ENCODE measurements at regions not wholly inside any gene's neighbourhood (a gene's known extent, or its start where the extent isn't known, plus 50 kb on each side); places are given as distances from the start of the nearest gene placed in this dataset.

- ChIA-PET POLR2A (no interaction called here), CTCF (no interaction called here)
- DNase-seq = no peak
- Histone ChIP-seq H3K36me3 (ENCODE audit: control insufficient read depth in 4 of 4, insufficient read depth in 4 of 4, low read length in 3 of 4) (no peaks in the 10 kb centered on the region), H3K4me1 (ENCODE audit: control extremely low read depth in 1 of 4, control insufficient read depth in 4 of 4, insufficient read depth in 4 of 4, low read length in 3 of 4) (no peaks in the 10 kb centered on the region), H3K9me3 (ENCODE audit: control extremely low read depth in 1 of 5, control insufficient read depth in 4 of 5, insufficient read depth in 2 of 5, low read depth in 1 of 5, low read length in 4 of 5) (no peaks in the 10 kb centered on the region), H3K27me3 (replicated peaks in 2 of 5; ENCODE audit: control insufficient read depth in 4 of 5, insufficient read depth in 5 of 5, low read length in 4 of 5) (no peaks in the 10 kb centered on the region), H3K27ac (ENCODE audit: insufficient read depth in 1 of 2, low read depth in 1 of 2, low read length in 2 of 2, poor library complexity in 1 of 2, severe bottlenecking in 2 of 2) (no peak overlapping the region), H3K4me3 (ENCODE audit: control insufficient read depth in 1 of 7, extremely low read depth in 1 of 7, insufficient read depth in 4 of 7, low read depth in 2 of 7, low read length in 6 of 7) (no peak overlapping the region)
- no CpG with 5 or more reads among the region's 2 CpGs for WGBS (ENCODE audit: insufficient coverage)
Observed at GRCh38 chr2:188853307-188853706, 120.9 kb upstream of the COL3A1 start.

- POLR2A ChIA-PET = no interaction called here
- 100% methylated on average over 2 of the region's 2 CpGs for WGBS (ENCODE audit: insufficient coverage)
- CTCF ChIA-PET = no interaction called here
- DNase-seq = no peak
- Histone ChIP-seq H3K36me3 (ENCODE audit: control insufficient read depth in 4 of 4, insufficient read depth in 4 of 4, low read length in 3 of 4) (no peaks in the 10 kb centered on the region), H3K27me3 (replicated peaks in 2 of 5; ENCODE audit: control insufficient read depth in 4 of 5, insufficient read depth in 5 of 5, low read length in 4 of 5) (no peaks in the 10 kb centered on the region), H3K4me1 (ENCODE audit: control extremely low read depth in 1 of 4, control insufficient read depth in 4 of 4, insufficient read depth in 4 of 4, low read length in 3 of 4) (no peaks in the 10 kb centered on the region), H3K9me3 (ENCODE audit: control extremely low read depth in 1 of 5, control insufficient read depth in 4 of 5, insufficient read depth in 2 of 5, low read depth in 1 of 5, low read length in 4 of 5) (peaks cover 0 to 4% (median 0%) of the 10 kb centered on the region in 5 experiments), H3K4me3 (ENCODE audit: control insufficient read depth in 1 of 7, extremely low read depth in 1 of 7, insufficient read depth in 4 of 7, low read depth in 2 of 7, low read length in 6 of 7) (no peak overlapping the region), H3K27ac (ENCODE audit: insufficient read depth in 1 of 2, low read depth in 1 of 2, low read length in 2 of 2, poor library complexity in 1 of 2, severe bottlenecking in 2 of 2) (no peak overlapping the region)
Observed at GRCh38 chr2:188865681-188866080, 108.5 kb upstream of the COL3A1 start.

GRCh38 chr2:188869550-188869949 is 104.6 kb upstream of the COL3A1 start:
- Histone ChIP-seq H3K9me3 (ENCODE audit: control extremely low read depth in 1 of 5, control insufficient read depth in 4 of 5, insufficient read depth in 2 of 5, low read depth in 1 of 5, low read length in 4 of 5) (peaks cover 0 to 2% (median 0%) of the 10 kb centered on the region in 5 experiments), H3K4me1 (ENCODE audit: control extremely low read depth in 1 of 4, control insufficient read depth in 4 of 4, insufficient read depth in 4 of 4, low read length in 3 of 4) (no peaks in the 10 kb centered on the region), H3K36me3 (ENCODE audit: control insufficient read depth in 4 of 4, insufficient read depth in 4 of 4, low read length in 3 of 4) (no peaks in the 10 kb centered on the region), H3K27me3 (replicated peaks in 2 of 5; ENCODE audit: control insufficient read depth in 4 of 5, insufficient read depth in 5 of 5, low read length in 4 of 5) (no peaks in the 10 kb centered on the region), H3K4me3 (ENCODE audit: control insufficient read depth in 1 of 7, extremely low read depth in 1 of 7, insufficient read depth in 4 of 7, low read depth in 2 of 7, low read length in 6 of 7) (no peak overlapping the region), H3K27ac (ENCODE audit: insufficient read depth in 1 of 2, low read depth in 1 of 2, low read length in 2 of 2, poor library complexity in 1 of 2, severe bottlenecking in 2 of 2) (no peak overlapping the region)
- CTCF ChIA-PET = interaction anchor here (1.3 kb wide), 1 partner anchor 9 kb away, joined by 4 read pairs; no protein-coding TSS in a partner anchor
- no peak for DNase-seq
- POLR2A ChIA-PET = no interaction called here
- WGBS (ENCODE audit: insufficient coverage) = 79% methylated on average over 2 of the region's 2 CpGs

GRCh38 chr2:188870289-188870688 is 103.9 kb upstream of the COL3A1 start:
- Histone ChIP-seq H3K27ac (ENCODE audit: insufficient read depth in 1 of 2, low read depth in 1 of 2, low read length in 2 of 2, poor library complexity in 1 of 2, severe bottlenecking in 2 of 2) (no peak overlapping the region), H3K4me3 (ENCODE audit: control insufficient read depth in 1 of 7, extremely low read depth in 1 of 7, insufficient read depth in 4 of 7, low read depth in 2 of 7, low read length in 6 of 7) (no peak overlapping the region), H3K36me3 (ENCODE audit: control insufficient read depth in 4 of 4, insufficient read depth in 4 of 4, low read length in 3 of 4) (no peaks in the 10 kb centered on the region), H3K9me3 (ENCODE audit: control extremely low read depth in 1 of 5, control insufficient read depth in 4 of 5, insufficient read depth in 2 of 5, low read depth in 1 of 5, low read length in 4 of 5) (peaks cover 0 to 2% (median 0%) of the 10 kb centered on the region in 5 experiments), H3K27me3 (replicated peaks in 2 of 5; ENCODE audit: control insufficient read depth in 4 of 5, insufficient read depth in 5 of 5, low read length in 4 of 5) (no peaks in the 10 kb centered on the region), H3K4me1 (ENCODE audit: control extremely low read depth in 1 of 4, control insufficient read depth in 4 of 4, insufficient read depth in 4 of 4, low read length in 3 of 4) (no peaks in the 10 kb centered on the region)
- DNase-seq = no peak
- POLR2A ChIA-PET = no interaction called here
- CTCF ChIA-PET = no interaction called here
- WGBS (ENCODE audit: insufficient coverage) = no CpG with 5 or more reads among the region's 1 CpG

GRCh38 chr2:188875104-188875503 is 99.1 kb upstream of the COL3A1 start:
- Histone ChIP-seq H3K27ac (ENCODE audit: insufficient read depth in 1 of 2, low read depth in 1 of 2, low read length in 2 of 2, poor library complexity in 1 of 2, severe bottlenecking in 2 of 2) (no peak overlapping the region), H3K9me3 (ENCODE audit: control extremely low read depth in 1 of 5, control insufficient read depth in 4 of 5, insufficient read depth in 2 of 5, low read depth in 1 of 5, low read length in 4 of 5) (no peaks in the 10 kb centered on the region), H3K4me1 (ENCODE audit: control extremely low read depth in 1 of 4, control insufficient read depth in 4 of 4, insufficient read depth in 4 of 4, low read length in 3 of 4) (no peaks in the 10 kb centered on the region), H3K27me3 (replicated peaks in 2 of 5; ENCODE audit: control insufficient read depth in 4 of 5, insufficient read depth in 5 of 5, low read length in 4 of 5) (no peaks in the 10 kb centered on the region), H3K4me3 (ENCODE audit: control insufficient read depth in 1 of 7, extremely low read depth in 1 of 7, insufficient read depth in 4 of 7, low read depth in 2 of 7, low read length in 6 of 7) (no peak overlapping the region), H3K36me3 (ENCODE audit: control insufficient read depth in 4 of 4, insufficient read depth in 4 of 4, low read length in 3 of 4) (no peaks in the 10 kb centered on the region)
- no peak for DNase-seq
- WGBS (ENCODE audit: insufficient coverage) = 91% methylated on average over 5 of the region's 6 CpGs
- ChIA-PET CTCF (no interaction called here), POLR2A (no interaction called here)

GRCh38 chr2:188878716-188879115 is 95.5 kb upstream of the COL3A1 start:
- POLR2A ChIA-PET = no interaction called here
- no peak overlapping the region for H3K27ac ChIP-seq (ENCODE audit: insufficient read depth in 1 of 2, low read depth in 1 of 2, low read length in 2 of 2, poor library complexity in 1 of 2, severe bottlenecking in 2 of 2)
- DNase-seq = no peak
- no peaks in the 10 kb centered on the region for H3K4me1 ChIP-seq (ENCODE audit: control extremely low read depth in 1 of 4, control insufficient read depth in 4 of 4, insufficient read depth in 4 of 4, low read length in 3 of 4)
- CTCF ChIA-PET = interaction anchor here (1.3 kb wide), 1 partner anchor 10 kb away, joined by 4 read pairs; no protein-coding TSS in a partner anchor
- no peaks in the 10 kb centered on the region for H3K27me3 ChIP-seq (replicated peaks in 2 of 5; ENCODE audit: control insufficient read depth in 4 of 5, insufficient read depth in 5 of 5, low read length in 4 of 5)
- no peak overlapping the region for H3K4me3 ChIP-seq (ENCODE audit: control insufficient read depth in 1 of 7, extremely low read depth in 1 of 7, insufficient read depth in 4 of 7, low read depth in 2 of 7, low read length in 6 of 7)
- no peaks in the 10 kb centered on the region for H3K9me3 ChIP-seq (ENCODE audit: control extremely low read depth in 1 of 5, control insufficient read depth in 4 of 5, insufficient read depth in 2 of 5, low read depth in 1 of 5, low read length in 4 of 5)
- no peaks in the 10 kb centered on the region for H3K36me3 ChIP-seq (ENCODE audit: control insufficient read depth in 4 of 4, insufficient read depth in 4 of 4, low read length in 3 of 4)

- Histone ChIP-seq H3K27ac (ENCODE audit: insufficient read depth in 1 of 2, low read depth in 1 of 2, low read length in 2 of 2, poor library complexity in 1 of 2, severe bottlenecking in 2 of 2) (no peak overlapping the region), H3K36me3 (ENCODE audit: control insufficient read depth in 4 of 4, insufficient read depth in 4 of 4, low read length in 3 of 4) (no peaks in the 10 kb centered on the region), H3K9me3 (ENCODE audit: control extremely low read depth in 1 of 5, control insufficient read depth in 4 of 5, insufficient read depth in 2 of 5, low read depth in 1 of 5, low read length in 4 of 5) (no peaks in the 10 kb centered on the region), H3K4me1 (ENCODE audit: control extremely low read depth in 1 of 4, control insufficient read depth in 4 of 4, insufficient read depth in 4 of 4, low read length in 3 of 4) (no peaks in the 10 kb centered on the region), H3K4me3 (ENCODE audit: control insufficient read depth in 1 of 7, extremely low read depth in 1 of 7, insufficient read depth in 4 of 7, low read depth in 2 of 7, low read length in 6 of 7) (no peak overlapping the region), H3K27me3 (replicated peaks in 2 of 5; ENCODE audit: control insufficient read depth in 4 of 5, insufficient read depth in 5 of 5, low read length in 4 of 5) (no peaks in the 10 kb centered on the region)
- no peak for DNase-seq
- POLR2A ChIA-PET = no interaction called here
- CTCF ChIA-PET = no interaction called here
Observed at GRCh38 chr2:188880740-188881139, 93.4 kb upstream of the COL3A1 start.

Measured in common myeloid progenitor, CD34-positive (primary cell).